ENCODE measurements at regions not wholly inside any gene's neighbourhood (a gene's known extent, or its start where the extent isn't known, plus 50 kb on each side); places are given as distances from the start of the nearest gene placed in this dataset.

DNA sequence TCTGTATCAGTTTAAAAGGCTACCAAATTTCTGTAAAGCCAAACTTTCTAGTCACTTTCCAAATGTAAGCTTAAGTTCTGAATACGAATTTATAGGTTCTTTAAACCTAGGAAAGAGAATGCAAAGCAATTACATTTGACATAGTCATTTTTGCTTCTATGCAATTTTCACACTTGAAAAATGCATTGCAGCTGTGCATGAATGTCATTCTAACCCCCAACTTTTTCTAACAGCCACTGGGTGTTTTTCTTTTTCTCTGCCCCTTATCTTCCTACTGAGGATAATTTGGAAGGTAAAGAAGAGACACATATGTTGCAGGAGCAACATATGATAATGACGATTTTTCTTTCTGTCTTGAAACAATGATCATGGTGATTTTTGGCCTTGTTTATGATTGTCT lies 537.5 kb downstream of the SPRY1 start:
- TF ChIP-seq, protein P1, sequence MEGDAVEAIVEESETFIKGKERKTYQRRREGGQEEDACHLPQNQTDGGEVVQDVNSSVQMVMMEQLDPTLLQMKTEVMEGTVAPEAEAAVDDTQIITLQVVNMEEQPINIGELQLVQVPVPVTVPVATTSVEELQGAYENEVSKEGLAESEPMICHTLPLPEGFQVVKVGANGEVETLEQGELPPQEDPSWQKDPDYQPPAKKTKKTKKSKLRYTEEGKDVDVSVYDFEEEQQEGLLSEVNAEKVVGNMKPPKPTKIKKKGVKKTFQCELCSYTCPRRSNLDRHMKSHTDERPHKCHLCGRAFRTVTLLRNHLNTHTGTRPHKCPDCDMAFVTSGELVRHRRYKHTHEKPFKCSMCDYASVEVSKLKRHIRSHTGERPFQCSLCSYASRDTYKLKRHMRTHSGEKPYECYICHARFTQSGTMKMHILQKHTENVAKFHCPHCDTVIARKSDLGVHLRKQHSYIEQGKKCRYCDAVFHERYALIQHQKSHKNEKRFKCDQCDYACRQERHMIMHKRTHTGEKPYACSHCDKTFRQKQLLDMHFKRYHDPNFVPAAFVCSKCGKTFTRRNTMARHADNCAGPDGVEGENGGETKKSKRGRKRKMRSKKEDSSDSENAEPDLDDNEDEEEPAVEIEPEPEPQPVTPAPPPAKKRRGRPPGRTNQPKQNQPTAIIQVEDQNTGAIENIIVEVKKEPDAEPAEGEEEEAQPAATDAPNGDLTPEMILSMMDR (IDR thresholded peaks at IDR 0.05; ENCODE audit: insufficient read depth, low read length, poor library complexity, severe bottlenecking) = no peak
- Histone ChIP-seq H3K36me3 (ENCODE audit: control insufficient read depth, insufficient read depth, low read length) (no peaks in the 10 kb centered on the region), H3K4me3 (ENCODE audit: low read depth, low read length) (no peak overlapping the region), H3K27me3 (ENCODE audit: control insufficient read depth, insufficient read depth, low read length) (no peaks in the 10 kb centered on the region)
- no peak for DNase-seq (ENCODE audit: low read depth)

DNA sequence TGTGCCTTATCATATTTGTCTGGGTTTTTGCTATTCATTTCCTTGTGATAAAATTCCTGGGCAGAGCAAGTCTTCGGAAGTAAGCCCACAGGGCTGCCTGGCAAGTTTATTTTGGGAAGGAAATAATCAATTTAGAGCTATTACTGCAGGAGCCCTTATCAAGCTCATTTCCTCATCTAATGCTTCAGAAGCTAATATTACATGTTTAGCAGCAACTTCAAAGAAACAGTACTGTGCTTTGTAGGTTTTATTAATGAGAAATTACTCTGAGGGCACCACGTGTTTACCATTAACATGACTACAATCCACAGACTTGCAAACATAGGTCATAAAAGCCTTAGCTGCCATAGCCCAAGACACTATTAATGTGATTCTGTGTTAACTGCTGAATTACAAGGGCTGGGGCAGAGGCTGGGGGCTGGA lies 540.0 kb downstream of the SPRY1 start:
- H3K36me3 ChIP-seq (ENCODE audit: control insufficient read depth, insufficient read depth, low read length) = no peaks in the 10 kb centered on the region
- no peaks in the 10 kb centered on the region for H3K27me3 ChIP-seq (ENCODE audit: control insufficient read depth, insufficient read depth, low read length)
- no peak overlapping the region for H3K4me3 ChIP-seq (ENCODE audit: low read depth, low read length)
- TF ChIP-seq, protein P1 (IDR thresholded peaks at IDR 0.05; ENCODE audit: insufficient read depth, low read length, poor library complexity, severe bottlenecking) = no peak
- no peak for DNase-seq (ENCODE audit: low read depth)

DNA sequence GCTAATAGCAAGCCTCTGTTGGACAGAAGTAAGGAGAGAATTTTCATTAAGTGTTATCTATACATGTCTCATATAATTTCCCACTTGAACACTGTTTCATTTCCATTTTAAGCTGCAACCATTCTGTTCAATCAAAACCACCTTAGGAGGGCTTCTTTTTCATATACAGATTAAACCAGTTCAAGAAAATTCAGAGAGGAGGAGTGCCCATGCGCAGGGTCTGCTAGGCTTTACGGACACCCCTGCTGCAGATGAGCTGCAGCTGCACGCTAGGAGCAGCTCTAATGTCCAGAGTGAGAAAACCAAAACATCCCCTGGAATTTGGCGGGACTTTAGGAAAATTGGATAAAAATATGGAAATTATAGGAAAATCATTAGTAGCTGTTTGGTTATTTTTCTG lies 541.0 kb downstream of the SPRY1 start:
- TF ChIP-seq, protein P1 (IDR thresholded peaks at IDR 0.05; ENCODE audit: insufficient read depth, low read length, poor library complexity, severe bottlenecking) = no peak
- DNase-seq (ENCODE audit: low read depth) = no peak
- H3K27me3 ChIP-seq (ENCODE audit: control insufficient read depth, insufficient read depth, low read length) = no peaks in the 10 kb centered on the region
- H3K4me3 ChIP-seq (ENCODE audit: low read depth, low read length) = no peak overlapping the region
- no peaks in the 10 kb centered on the region for H3K36me3 ChIP-seq (ENCODE audit: control insufficient read depth, insufficient read depth, low read length)

DNA sequence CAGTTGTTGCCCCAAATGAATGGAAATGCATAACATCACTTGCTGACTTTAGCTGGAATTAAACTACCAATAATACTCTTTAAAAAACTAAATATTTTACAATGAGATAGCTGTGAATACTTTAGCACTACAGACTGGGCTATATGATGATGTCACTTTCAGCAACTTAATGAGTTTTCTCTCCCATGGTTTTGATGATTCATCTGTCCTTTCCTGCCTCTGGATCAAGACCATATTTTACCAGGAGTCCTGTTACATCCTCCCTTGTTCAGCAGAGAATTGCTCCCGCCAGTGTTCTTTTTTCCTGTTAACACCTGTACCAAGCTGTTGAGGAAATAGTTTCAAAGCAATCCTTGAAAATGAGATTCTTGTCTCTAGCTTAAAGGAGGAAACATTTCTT lies 543.0 kb downstream of the SPRY1 start:
- TF ChIP-seq, protein P1 (IDR thresholded peaks at IDR 0.05; ENCODE audit: insufficient read depth, low read length, poor library complexity, severe bottlenecking) = no peak
- no peaks in the 10 kb centered on the region for H3K27me3 ChIP-seq (ENCODE audit: control insufficient read depth, insufficient read depth, low read length)
- DNase-seq (ENCODE audit: low read depth) = peak; percentile 76
- no peak overlapping the region for H3K4me3 ChIP-seq (ENCODE audit: low read depth, low read length)
- no peaks in the 10 kb centered on the region for H3K36me3 ChIP-seq (ENCODE audit: control insufficient read depth, insufficient read depth, low read length)

DNA sequence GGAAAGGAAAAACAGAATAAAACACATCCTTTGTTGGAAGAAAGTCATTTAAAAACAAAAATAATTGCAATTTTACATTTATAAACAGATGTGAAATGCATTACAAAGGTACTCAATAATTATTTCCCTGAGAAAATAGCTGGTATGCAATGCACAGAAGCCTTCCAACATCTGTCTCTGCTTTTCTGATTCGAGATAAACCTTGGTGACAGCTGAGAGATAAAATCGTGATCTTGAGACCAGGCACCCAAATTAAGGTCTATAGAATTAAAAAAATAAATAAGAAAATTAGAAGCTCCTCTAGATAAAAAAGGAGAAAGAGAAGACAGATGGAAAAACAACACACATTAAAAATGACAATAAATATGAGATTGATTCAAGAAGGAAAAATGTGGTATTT lies 544.0 kb downstream of the SPRY1 start:
- TF ChIP-seq, protein P1 (IDR thresholded peaks at IDR 0.05; ENCODE audit: insufficient read depth, low read length, poor library complexity, severe bottlenecking) = no peak
- Histone ChIP-seq H3K36me3 (ENCODE audit: control insufficient read depth, insufficient read depth, low read length) (no peaks in the 10 kb centered on the region), H3K4me3 (ENCODE audit: low read depth, low read length) (no peak overlapping the region), H3K27me3 (ENCODE audit: control insufficient read depth, insufficient read depth, low read length) (no peaks in the 10 kb centered on the region)
- no peak for DNase-seq (ENCODE audit: low read depth)

DNA sequence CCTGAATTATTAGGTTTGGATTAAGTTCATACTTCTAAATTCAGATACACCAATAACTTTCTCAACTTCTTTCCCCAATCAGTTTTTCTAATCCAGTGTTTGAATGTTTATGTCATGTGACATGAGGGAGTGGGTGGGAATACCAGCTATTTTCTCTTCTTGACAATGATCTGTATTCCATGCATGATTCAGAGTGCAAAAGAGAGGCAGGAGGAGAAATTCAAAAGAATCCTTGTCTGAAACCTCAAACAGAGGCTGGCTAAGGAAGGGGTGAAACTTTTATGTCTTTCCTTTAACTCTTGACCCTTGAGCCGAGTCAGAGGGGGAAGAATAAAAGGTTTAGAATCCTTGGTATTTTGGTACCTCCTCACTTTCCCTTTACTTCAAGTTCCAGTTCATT lies 544.7 kb downstream of the SPRY1 start:
- H3K27me3 ChIP-seq (ENCODE audit: control insufficient read depth, insufficient read depth, low read length) = no peaks in the 10 kb centered on the region
- TF ChIP-seq, protein P1 (IDR thresholded peaks at IDR 0.05; ENCODE audit: insufficient read depth, low read length, poor library complexity, severe bottlenecking) = no peak
- DNase-seq (ENCODE audit: low read depth) = no peak
- H3K4me3 ChIP-seq (ENCODE audit: low read depth, low read length) = no peak overlapping the region
- no peaks in the 10 kb centered on the region for H3K36me3 ChIP-seq (ENCODE audit: control insufficient read depth, insufficient read depth, low read length)
